Prostate gland (tissue), 2 donors: ENCODE measurements at regions not wholly inside any gene's neighbourhood (a gene's known extent, or its start where the extent isn't known, plus 50 kb on each side); places are given as distances from the start of the nearest gene placed in this dataset.

Experiments used
- DNase-seq: peaks from one replicate; pipeline ENCODE4 v3.0.0-alpha.2; 2019; ENCODE audit warnings: low spot score
- H3K27ac ChIP-seq, 2 donors: fragments of 200-600 bp; sonication (generic); 2 replicates each; pipeline ENCODE4 v1.5.1; 2017 to 2019
- H3K27me3 ChIP-seq: fragments of 200-600 bp; sonication (generic); replicated peaks from 2 replicates; pipeline ENCODE4 v1.5.1; 2019; ENCODE audit not compliant: insufficient read depth
- H3K36me3 ChIP-seq, 2 donors: fragments of 200-600 bp; sonication (generic); 1 replicate in 1 of 2; 2 replicates in 1 of 2; pipeline versions ENCODE4 v1.5.1 to v1.8.1; 2017 to 2019
- H3K4me1 ChIP-seq: fragments of 200-600 bp; sonication (generic); replicated peaks from 2 replicates; pipeline ENCODE4 v1.5.1; 2019
- H3K4me3 ChIP-seq, 2 donors: fragments of 200-600 bp; sonication (generic); 2 replicates each; pipeline ENCODE4 v1.5.1; 2017 to 2019
- H3K9me3 ChIP-seq: fragments of 200-600 bp; sonication (generic); 2 replicates; pipeline ENCODE4 v1.5.1; 2017
- POLR2A ChIP-seq: fragments of 450-650 bp; IDR thresholded peaks from one replicate; pipeline ENCODE4 v1.6.1; 2016; ENCODE audit warnings: antibody characterized with exemption, mild to moderate bottlenecking
- POLR2AphosphoS5 ChIP-seq: sonication (generic); formaldehyde crosslinking; IDR thresholded peaks from one replicate; pipeline ENCODE4 v1.6.1; 2017; ENCODE audit warnings: antibody characterized with exemption
- WGBS: methylation state at CpG from one replicate; pipeline ENCODE4 v1.1.5; 2018; 5-methylcytosine and 5-hydroxymethylcytosine counted together
- intact Hi-C: fragments of 100-400 bp; cut with DNase I; formaldehyde crosslinking; loops from one replicate; pipeline ENCODE4 v1.14.2; 2022
- TF ChIP-seq, protein P1 (sequence below), 4 experiments: fragments of 200-600 bp in 2 of 4; fragments of 450-650 bp in 2 of 4; sonication (generic) in 2 of 4; IDR thresholded peaks; 1 replicate in 3 of 4; 2 replicates in 1 of 4; pipeline ENCODE4 v1.5.1; 2016 to 2019; ENCODE audit warnings: antibody characterized with exemption in 4 of 4, mild to moderate bottlenecking in 2 of 4, moderate library complexity in 2 of 4

DNA sequence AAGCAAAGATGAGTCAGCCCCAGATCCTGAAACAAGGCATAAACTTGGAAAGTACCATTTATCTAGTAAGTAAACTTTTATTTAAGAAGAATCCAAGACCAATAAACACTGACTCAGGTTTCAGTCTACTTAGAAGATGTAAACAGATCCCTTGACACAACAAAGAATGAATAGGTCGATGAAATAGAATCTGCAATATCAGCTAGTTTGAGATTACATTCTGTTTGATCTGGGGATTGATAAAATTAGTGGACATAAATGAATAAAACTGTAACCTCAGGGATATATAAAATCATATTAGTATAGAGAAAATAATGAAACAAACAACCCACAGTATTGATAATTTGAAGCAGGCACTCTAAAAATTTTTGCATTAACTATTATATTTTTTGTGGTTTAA lies 708.9 kb downstream of the FAM181B start:
- Histone ChIP-seq H3K27ac (no peak overlapping the region), H3K9me3 (no peaks in the 10 kb centered on the region), H3K4me3 (no peak overlapping the region), H3K4me1 (no peaks in the 10 kb centered on the region), H3K36me3 (no peaks in the 10 kb centered on the region), H3K27me3 (no peaks in the 10 kb centered on the region)
- intact Hi-C loops = no loop called here
- no peak for DNase-seq
- TF ChIP-seq POLR2AphosphoS5 = no peak
- no peak for TF ChIP-seq POLR2A
- TF ChIP-seq, protein P1, sequence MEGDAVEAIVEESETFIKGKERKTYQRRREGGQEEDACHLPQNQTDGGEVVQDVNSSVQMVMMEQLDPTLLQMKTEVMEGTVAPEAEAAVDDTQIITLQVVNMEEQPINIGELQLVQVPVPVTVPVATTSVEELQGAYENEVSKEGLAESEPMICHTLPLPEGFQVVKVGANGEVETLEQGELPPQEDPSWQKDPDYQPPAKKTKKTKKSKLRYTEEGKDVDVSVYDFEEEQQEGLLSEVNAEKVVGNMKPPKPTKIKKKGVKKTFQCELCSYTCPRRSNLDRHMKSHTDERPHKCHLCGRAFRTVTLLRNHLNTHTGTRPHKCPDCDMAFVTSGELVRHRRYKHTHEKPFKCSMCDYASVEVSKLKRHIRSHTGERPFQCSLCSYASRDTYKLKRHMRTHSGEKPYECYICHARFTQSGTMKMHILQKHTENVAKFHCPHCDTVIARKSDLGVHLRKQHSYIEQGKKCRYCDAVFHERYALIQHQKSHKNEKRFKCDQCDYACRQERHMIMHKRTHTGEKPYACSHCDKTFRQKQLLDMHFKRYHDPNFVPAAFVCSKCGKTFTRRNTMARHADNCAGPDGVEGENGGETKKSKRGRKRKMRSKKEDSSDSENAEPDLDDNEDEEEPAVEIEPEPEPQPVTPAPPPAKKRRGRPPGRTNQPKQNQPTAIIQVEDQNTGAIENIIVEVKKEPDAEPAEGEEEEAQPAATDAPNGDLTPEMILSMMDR (IDR thresholded peaks at IDR 0.05) = no peak
- 23% methylated on average over 1 of the region's 1 CpG for WGBS

DNA sequence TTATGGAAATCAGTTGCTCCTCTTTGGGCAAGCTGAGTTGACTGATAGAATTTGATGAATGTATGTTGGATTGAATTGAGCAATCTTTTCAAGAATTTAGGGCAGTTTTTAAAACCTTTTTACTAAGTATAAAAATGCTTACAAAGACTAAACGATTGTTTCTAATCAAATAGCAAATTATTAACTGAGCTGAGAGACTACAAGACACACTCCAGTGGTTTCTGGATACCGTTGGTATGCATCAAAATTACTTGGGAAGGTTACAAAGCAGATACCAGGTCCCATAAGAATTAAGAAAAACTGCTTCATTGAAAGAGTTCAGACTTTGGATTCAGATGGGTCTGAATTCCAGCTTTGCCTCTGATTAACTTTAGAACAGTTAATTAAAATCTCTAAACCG lies 721.4 kb downstream of the FAM181B start:
- TF ChIP-seq, protein P1 (IDR thresholded peaks at IDR 0.05) = no peak
- no peak for TF ChIP-seq POLR2AphosphoS5
- TF ChIP-seq POLR2A = no peak
- H3K4me1 ChIP-seq = no peaks in the 10 kb centered on the region
- no peaks in the 10 kb centered on the region for H3K36me3 ChIP-seq
- H3K4me3 ChIP-seq = no peak overlapping the region
- intact Hi-C loops = no loop called here
- no peaks in the 10 kb centered on the region for H3K9me3 ChIP-seq
- H3K27ac ChIP-seq = no peak overlapping the region
- WGBS = 65% methylated on average over 3 of the region's 3 CpGs
- no peaks in the 10 kb centered on the region for H3K27me3 ChIP-seq
- no peak for DNase-seq

DNA sequence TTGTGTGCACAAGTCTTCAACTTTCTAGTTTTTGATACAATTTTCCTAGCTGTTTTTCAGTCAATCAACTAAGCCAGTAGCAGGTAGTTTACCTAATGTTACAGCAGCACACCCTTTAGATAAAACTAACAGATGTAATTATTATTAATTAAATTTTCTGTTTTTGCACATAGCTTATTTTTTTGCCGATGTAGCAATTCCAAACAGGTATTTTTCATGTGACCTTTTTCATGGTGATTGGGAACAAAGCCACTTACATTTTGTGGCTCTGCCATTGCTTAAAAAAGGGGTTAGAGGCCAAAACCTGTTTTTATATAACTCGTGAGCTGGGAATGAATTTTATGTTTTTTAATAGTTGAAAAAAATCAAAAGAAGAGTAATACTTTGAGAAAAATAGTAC lies 724.5 kb downstream of the FAM181B start:
- WGBS = 51% methylated on average over 2 of the region's 2 CpGs

DNA sequence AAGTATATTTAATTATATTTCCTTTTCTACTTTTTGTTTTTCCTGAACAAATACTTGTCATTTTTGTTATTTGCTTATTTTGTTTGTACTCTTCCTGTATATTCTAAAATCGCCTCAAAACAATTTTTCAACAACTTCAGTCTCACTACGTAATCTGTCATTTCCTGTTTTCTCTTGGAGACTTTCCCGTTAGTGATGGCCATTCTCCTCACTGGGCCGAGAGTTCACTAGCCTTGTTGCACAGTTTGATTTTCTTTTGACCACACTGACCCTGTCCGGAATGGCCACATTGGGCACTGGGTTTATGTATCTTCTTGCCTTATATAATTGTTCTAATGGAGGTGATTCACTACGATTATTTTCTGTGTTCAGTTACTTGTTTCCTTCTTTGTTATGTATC lies 726.1 kb downstream of the FAM181B start:
- DNase-seq = no peak
- TF ChIP-seq POLR2A (no peak), POLR2AphosphoS5 (no peak)
- TF ChIP-seq, protein P1 (IDR thresholded peaks at IDR 0.05) = no peak
- WGBS = 84% methylated on average over 6 of the region's 6 CpGs

More for the DNA sequence above, 724.5 kb downstream of the FAM181B start:
- Histone ChIP-seq H3K27me3 (no peaks in the 10 kb centered on the region), H3K4me3 (no peak overlapping the region), H3K27ac (no peak overlapping the region), H3K4me1 (no peaks in the 10 kb centered on the region), H3K9me3 (no peaks in the 10 kb centered on the region), H3K36me3 (no peaks in the 10 kb centered on the region)
- DNase-seq = no peak
- intact Hi-C loops = no loop called here
- TF ChIP-seq POLR2A (no peak), POLR2AphosphoS5 (no peak)
- TF ChIP-seq, protein P1 (IDR thresholded peaks at IDR 0.05) = no peak

DNA sequence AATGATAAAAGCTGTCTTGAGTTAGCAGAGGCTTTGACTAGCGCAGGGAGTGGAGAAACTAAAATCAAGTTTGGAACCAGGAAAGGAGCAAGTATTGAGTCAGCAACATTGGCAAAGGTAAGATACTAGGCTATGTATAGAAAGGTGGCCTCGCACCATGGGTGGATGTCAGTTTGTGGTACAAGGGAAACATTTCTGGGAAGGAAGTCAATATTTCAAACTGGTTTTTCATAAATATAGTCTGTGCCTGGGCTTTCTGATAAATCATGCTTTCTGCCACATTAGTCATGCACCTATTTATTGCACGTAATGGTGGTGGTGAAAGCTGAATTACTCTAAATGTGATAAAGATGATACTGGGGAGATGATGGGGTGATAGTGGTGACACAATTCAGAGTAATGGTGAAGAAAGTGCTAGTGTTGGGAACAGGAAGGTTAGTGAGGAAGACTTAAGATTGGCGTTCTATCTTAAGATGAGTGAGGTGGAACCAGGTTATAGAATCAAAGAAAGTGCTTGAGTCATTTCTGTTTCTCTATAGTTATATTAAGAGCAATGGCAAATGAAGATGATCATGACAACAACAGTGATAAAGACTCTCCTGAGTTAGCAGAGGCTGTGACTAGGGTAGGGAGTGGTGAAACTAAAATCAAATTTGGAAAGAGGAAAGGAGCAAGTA lies 729.0 kb downstream of the FAM181B start:
- TF ChIP-seq, protein P1 (IDR thresholded peaks at IDR 0.05) = no peak
- TF ChIP-seq POLR2AphosphoS5 (no peak), POLR2A (no peak)

More for the DNA sequence above, 726.1 kb downstream of the FAM181B start:
- no peak overlapping the region for H3K27ac ChIP-seq
- H3K27me3 ChIP-seq = no peaks in the 10 kb centered on the region
- intact Hi-C loops = no loop called here
- H3K4me3 ChIP-seq = no peak overlapping the region
- no peaks in the 10 kb centered on the region for H3K36me3 ChIP-seq
- no peaks in the 10 kb centered on the region for H3K4me1 ChIP-seq
- no peaks in the 10 kb centered on the region for H3K9me3 ChIP-seq

More for the DNA sequence above, 729.0 kb downstream of the FAM181B start:
- WGBS = 89% methylated on average over 4 of the region's 4 CpGs
- H3K27me3 ChIP-seq = no peaks in the 10 kb centered on the region
- H3K27ac ChIP-seq = no peak overlapping the region
- no peaks in the 10 kb centered on the region for H3K36me3 ChIP-seq
- intact Hi-C loops = no loop called here
- no peaks in the 10 kb centered on the region for H3K4me1 ChIP-seq
- H3K9me3 ChIP-seq = no peaks in the 10 kb centered on the region
- H3K4me3 ChIP-seq = no peak overlapping the region
- no peak for DNase-seq
